ENCODE measurements at regions not wholly inside any gene's neighbourhood (a gene's known extent, or its start where the extent isn't known, plus 50 kb on each side); places are given as distances from the start of the nearest gene placed in this dataset.

DNA sequence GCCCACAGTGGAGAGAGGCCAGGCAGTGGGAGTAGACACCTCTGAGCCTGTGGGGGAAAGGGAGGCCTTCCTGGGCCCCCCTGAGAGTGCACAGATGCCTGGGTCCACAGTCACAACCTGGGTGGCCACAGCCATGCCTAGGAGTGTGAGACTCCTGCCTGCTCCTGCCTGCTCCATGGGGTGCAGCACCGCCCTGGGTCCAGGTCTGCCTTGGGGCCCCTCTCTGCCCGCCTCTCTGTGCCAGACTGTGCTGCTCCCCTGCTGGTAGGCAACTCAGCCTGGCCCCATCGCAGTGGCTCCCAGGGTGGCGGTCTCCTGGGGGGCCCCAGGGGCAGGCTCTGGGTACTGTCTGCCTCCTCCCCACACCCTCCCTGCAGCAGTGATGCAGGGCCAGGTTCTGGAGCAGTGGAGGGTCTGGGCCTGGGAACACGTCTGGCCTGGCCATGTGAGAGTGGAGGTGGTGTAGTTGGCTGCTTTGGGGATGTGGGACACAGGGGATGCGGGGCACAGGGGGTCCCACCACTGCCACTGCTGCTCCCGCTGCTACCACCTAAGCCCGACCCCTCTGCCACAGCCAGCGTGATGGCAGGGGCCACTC is 60.1 kb upstream of the DLX2 start:
- H3K4me3 ChIP-seq, result no peak overlapping the region
- no peak overlapping the region for H3K27ac ChIP-seq
- 64% methylated on average over 6 of the region's 9 CpGs for WGBS (ENCODE audit: missing lambda C conversion rate)
- no peaks in the 10 kb centered on the region for H3K4me1 ChIP-seq
- FAIRE-seq (no peak), ATAC-seq (no peak; a peak in 1 of 6 replicates), DNase-seq (ENCODE audit: low read depth in 1 of 2, low spot score in 1 of 2) (no peak)
- TF ChIP-seq FOSL2 (IDR thresholded peaks at IDR 0.05) (no peak), FOSL2 (CRISPR knock-in tag; IDR thresholded peaks at IDR 0.05) (no peak), CHD4 (IDR thresholded peaks at IDR 0.05; ENCODE audit: borderline replicate concordance) (no peak), HOXB5 (CRISPR knock-in tag; IDR thresholded peaks at IDR 0.05) (no peak), NFE2L2 (conservative IDR thresholded peaks at IDR 0.05; ENCODE audit: low read length) (no peak), FOXS1 (CRISPR knock-in tag; IDR thresholded peaks at IDR 0.05) (no peak), EP300 (IDR thresholded peaks at IDR 0.05) (no peak)
- TF ChIP-seq, protein P1, sequence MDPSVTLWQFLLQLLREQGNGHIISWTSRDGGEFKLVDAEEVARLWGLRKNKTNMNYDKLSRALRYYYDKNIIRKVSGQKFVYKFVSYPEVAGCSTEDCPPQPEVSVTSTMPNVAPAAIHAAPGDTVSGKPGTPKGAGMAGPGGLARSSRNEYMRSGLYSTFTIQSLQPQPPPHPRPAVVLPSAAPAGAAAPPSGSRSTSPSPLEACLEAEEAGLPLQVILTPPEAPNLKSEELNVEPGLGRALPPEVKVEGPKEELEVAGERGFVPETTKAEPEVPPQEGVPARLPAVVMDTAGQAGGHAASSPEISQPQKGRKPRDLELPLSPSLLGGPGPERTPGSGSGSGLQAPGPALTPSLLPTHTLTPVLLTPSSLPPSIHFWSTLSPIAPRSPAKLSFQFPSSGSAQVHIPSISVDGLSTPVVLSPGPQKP (IDR thresholded peaks at IDR 0.05; ENCODE audit: low read depth, low read length), result no peak
- TF ChIP-seq, protein P2, sequence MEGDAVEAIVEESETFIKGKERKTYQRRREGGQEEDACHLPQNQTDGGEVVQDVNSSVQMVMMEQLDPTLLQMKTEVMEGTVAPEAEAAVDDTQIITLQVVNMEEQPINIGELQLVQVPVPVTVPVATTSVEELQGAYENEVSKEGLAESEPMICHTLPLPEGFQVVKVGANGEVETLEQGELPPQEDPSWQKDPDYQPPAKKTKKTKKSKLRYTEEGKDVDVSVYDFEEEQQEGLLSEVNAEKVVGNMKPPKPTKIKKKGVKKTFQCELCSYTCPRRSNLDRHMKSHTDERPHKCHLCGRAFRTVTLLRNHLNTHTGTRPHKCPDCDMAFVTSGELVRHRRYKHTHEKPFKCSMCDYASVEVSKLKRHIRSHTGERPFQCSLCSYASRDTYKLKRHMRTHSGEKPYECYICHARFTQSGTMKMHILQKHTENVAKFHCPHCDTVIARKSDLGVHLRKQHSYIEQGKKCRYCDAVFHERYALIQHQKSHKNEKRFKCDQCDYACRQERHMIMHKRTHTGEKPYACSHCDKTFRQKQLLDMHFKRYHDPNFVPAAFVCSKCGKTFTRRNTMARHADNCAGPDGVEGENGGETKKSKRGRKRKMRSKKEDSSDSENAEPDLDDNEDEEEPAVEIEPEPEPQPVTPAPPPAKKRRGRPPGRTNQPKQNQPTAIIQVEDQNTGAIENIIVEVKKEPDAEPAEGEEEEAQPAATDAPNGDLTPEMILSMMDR (IDR thresholded peaks at IDR 0.05), result no peak
- CTCF ChIA-PET, result interaction anchor here (2.3 to 2.7 kb wide), 2 partner anchors 299 to 303 kb away, joined by 15 to 16 read pairs; no protein-coding TSS in a partner anchor
- peaks cover 10% of the 10 kb centered on the region; the same call in 1 of the 3 replicates for H3K9me3 ChIP-seq
- POLR2A ChIA-PET, result no interaction called here
- no peak overlapping the region for H3K4me2 ChIP-seq

DNA sequence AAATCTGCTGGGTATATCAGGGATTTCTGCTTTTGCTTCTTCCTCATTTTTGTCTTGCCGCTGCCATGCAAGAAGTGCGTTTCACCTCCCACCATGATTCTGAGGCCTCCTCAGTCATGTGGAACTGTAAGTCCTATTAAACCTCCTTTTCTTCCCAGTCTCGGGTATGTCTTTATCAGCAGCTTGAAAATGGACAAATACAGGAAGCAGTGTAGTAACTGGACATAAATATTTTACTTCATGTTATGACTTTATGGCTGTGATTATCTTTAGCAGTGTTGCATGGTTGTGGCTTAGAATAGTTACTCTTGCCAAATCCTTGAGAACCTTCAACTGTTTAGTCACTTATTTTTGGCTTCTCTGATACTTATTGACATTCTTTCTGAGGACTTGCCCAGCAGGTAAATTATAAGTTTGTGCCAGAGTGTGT is 66.2 kb upstream of the DLX2 start:
- Histone ChIP-seq H3K4me2 (no peak overlapping the region), H3K4me1 (peaks cover 5% of the 10 kb centered on the region; the same call in 1 of the 3 replicates), H3K9me3 (no peaks in the 10 kb centered on the region), H3K4me3 (no peak overlapping the region), H3K27ac (no peak overlapping the region)
- ATAC-seq (no peak), DNase-seq (ENCODE audit: low read depth in 1 of 2, low spot score in 1 of 2) (no peak), FAIRE-seq (no peak)
- POLR2A ChIA-PET, result no interaction called here
- 72% methylated on average over 3 of the region's 3 CpGs for WGBS (ENCODE audit: missing lambda C conversion rate)
- TF ChIP-seq, protein P3, sequence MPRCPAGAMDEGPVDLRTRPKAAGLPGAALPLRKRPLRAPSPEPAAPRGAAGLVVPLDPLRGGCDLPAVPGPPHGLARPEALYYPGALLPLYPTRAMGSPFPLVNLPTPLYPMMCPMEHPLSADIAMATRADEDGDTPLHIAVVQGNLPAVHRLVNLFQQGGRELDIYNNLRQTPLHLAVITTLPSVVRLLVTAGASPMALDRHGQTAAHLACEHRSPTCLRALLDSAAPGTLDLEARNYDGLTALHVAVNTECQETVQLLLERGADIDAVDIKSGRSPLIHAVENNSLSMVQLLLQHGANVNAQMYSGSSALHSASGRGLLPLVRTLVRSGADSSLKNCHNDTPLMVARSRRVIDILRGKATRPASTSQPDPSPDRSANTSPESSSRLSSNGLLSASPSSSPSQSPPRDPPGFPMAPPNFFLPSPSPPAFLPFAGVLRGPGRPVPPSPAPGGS (IDR thresholded peaks at IDR 0.05), result no peak
- CTCF ChIA-PET, result interaction anchor here (15.7 kb wide), 1 partner anchor 295 kb away, joined by 403 read pairs; no protein-coding TSS in a partner anchor

DNA sequence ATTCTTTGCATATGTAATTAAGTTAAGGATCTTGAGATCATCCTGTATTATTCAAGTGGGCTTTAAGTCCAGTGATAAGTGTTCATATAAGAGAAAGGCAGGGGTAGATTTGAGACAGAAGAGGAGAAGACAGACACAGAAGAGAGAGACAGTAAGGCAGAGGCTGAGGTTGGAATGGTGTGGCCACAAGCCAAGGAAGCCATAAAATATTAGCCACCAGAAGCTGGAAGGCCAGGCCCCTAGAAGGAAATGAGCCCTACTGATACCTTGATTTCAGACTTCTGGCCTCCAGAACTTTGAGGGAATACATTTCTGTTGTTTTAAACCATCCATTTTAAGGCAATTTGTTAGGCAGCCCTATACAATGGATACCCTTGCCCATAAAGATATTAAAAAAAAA is 66.9 kb upstream of the DLX2 start:
- no peak for DNase-seq (ENCODE audit: low read depth in 1 of 2, low spot score in 1 of 2)
- Histone ChIP-seq H3K27ac (no peak overlapping the region), H3K9me3 (no peaks in the 10 kb centered on the region), H3K4me1 (peaks cover 5% of the 10 kb centered on the region; the same call in 1 of the 3 replicates), H3K4me3 (no peak overlapping the region), H3K4me2 (no peak overlapping the region)
- ATAC-seq, result no peak
- no peak for FAIRE-seq
- ChIA-PET CTCF (interaction anchor here (15.7 kb wide), 1 partner anchor 294 kb away, joined by 403 read pairs; no protein-coding TSS in a partner anchor), POLR2A (no interaction called here)
- TF ChIP-seq, protein P4, sequence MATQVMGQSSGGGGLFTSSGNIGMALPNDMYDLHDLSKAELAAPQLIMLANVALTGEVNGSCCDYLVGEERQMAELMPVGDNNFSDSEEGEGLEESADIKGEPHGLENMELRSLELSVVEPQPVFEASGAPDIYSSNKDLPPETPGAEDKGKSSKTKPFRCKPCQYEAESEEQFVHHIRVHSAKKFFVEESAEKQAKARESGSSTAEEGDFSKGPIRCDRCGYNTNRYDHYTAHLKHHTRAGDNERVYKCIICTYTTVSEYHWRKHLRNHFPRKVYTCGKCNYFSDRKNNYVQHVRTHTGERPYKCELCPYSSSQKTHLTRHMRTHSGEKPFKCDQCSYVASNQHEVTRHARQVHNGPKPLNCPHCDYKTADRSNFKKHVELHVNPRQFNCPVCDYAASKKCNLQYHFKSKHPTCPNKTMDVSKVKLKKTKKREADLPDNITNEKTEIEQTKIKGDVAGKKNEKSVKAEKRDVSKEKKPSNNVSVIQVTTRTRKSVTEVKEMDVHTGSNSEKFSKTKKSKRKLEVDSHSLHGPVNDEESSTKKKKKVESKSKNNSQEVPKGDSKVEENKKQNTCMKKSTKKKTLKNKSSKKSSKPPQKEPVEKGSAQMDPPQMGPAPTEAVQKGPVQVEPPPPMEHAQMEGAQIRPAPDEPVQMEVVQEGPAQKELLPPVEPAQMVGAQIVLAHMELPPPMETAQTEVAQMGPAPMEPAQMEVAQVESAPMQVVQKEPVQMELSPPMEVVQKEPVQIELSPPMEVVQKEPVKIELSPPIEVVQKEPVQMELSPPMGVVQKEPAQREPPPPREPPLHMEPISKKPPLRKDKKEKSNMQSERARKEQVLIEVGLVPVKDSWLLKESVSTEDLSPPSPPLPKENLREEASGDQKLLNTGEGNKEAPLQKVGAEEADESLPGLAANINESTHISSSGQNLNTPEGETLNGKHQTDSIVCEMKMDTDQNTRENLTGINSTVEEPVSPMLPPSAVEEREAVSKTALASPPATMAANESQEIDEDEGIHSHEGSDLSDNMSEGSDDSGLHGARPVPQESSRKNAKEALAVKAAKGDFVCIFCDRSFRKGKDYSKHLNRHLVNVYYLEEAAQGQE (IDR thresholded peaks at IDR 0.05), result no peak
- TF ChIP-seq, protein P5, sequence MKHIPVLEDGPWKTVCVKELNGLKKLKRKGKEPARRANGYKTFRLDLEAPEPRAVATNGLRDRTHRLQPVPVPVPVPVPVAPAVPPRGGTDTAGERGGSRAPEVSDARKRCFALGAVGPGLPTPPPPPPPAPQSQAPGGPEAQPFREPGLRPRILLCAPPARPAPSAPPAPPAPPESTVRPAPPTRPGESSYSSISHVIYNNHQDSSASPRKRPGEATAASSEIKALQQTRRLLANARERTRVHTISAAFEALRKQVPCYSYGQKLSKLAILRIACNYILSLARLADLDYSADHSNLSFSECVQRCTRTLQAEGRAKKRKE (CRISPR knock-in tag; IDR thresholded peaks at IDR 0.05; ENCODE audit: low read depth), result no peak
- TF ChIP-seq, protein P2 (IDR thresholded peaks at IDR 0.05), result no peak

Measured in A549 (cell line).